Right atrium auricular region (tissue), 2 donors: ENCODE measurements at regions not wholly inside any gene's neighbourhood (a gene's known extent, or its start where the extent isn't known, plus 50 kb on each side); places are given as distances from the start of the nearest gene placed in this dataset.

Experiments
- DNase-seq: peaks from one replicate; pipeline ENCODE4 v3.0.0-alpha.2; 2019; ENCODE audit warnings: low spot score
- H3K27ac ChIP-seq, 2 donors: fragments of 200-600 bp; sonication (generic); 1 replicate in 1 of 2; 2 replicates in 1 of 2; pipeline ENCODE4 v1.5.1; 2016 to 2019
- H3K27me3 ChIP-seq, 2 donors: fragments of 200-600 bp; sonication (generic); one replicate each; pipeline versions ENCODE4 v1.5.1 to v1.6.0; 2017 to 2019
- H3K36me3 ChIP-seq: fragments of 200-600 bp; sonication (generic); one replicate; pipeline ENCODE4 v1.5.1; 2016
- H3K4me1 ChIP-seq, 2 donors: fragments of 200-600 bp; sonication (generic); one replicate each; pipeline versions ENCODE4 v1.5.1 to v1.6.0; 2017 to 2019
- H3K4me3 ChIP-seq, 2 donors: fragments of 200-600 bp; sonication (generic); 1 replicate in 1 of 2; 2 replicates in 1 of 2; pipeline ENCODE4 v1.5.1; 2017 to 2019; ENCODE audit warnings: mild to moderate bottlenecking in 1 of 2, moderate library complexity in 1 of 2
- H3K9me3 ChIP-seq, 2 donors: fragments of 200-600 bp; sonication (generic); one replicate each; pipeline ENCODE4 v1.5.1; 2019
- TF ChIP-seq, protein P1 (sequence below), 2 donors: fragments of 200-600 bp; sonication (generic); IDR thresholded peaks; one replicate each; pipeline ENCODE4 v1.5.1; 2019; ENCODE audit warnings: antibody characterized with exemption in 2 of 2

DNA sequence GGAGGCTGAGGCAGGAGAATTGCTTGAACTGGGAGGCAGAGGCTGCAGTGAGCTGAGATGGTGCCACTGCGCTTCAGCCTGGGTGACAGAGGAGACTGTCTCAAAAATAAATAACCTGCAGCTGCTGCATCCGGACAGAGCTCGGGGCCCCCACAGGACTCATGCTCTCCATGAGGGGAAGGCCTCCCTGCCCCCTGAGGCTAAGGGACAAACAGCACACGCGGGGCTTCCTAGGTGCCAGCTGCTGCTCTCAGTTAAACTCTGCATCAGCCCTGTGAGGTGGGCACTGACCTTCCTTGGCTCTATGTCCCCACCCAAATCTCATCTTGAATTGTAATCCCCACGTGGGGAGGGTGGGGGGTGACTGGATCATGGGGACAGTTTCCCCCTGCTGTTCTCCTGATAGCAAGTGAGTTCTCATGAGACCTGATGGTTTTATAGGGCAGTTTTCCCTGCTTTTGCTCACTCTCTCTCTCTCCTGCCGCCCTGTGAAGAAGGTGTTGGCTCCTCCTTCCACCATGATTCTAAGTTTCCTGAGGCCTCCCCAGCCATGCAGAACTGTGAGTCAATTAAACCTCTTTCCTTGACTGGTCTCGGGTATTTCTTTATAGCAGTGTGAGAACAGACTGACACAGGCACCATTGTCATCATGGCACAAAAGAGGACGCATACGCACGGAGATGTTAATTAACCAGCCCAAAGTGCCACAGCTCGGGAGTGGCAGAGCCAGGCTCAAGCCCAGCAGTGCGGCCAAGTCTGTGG lies 49.9 kb upstream of the TAF1B start:
- H3K27me3 ChIP-seq = no peaks in the 10 kb centered on the region
- no peaks in the 10 kb centered on the region for H3K36me3 ChIP-seq
- H3K9me3 ChIP-seq = peaks cover 0 to 4% of the 10 kb centered on the region in 2 donors
- TF ChIP-seq, protein P1, sequence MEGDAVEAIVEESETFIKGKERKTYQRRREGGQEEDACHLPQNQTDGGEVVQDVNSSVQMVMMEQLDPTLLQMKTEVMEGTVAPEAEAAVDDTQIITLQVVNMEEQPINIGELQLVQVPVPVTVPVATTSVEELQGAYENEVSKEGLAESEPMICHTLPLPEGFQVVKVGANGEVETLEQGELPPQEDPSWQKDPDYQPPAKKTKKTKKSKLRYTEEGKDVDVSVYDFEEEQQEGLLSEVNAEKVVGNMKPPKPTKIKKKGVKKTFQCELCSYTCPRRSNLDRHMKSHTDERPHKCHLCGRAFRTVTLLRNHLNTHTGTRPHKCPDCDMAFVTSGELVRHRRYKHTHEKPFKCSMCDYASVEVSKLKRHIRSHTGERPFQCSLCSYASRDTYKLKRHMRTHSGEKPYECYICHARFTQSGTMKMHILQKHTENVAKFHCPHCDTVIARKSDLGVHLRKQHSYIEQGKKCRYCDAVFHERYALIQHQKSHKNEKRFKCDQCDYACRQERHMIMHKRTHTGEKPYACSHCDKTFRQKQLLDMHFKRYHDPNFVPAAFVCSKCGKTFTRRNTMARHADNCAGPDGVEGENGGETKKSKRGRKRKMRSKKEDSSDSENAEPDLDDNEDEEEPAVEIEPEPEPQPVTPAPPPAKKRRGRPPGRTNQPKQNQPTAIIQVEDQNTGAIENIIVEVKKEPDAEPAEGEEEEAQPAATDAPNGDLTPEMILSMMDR (IDR thresholded peaks at IDR 0.05) = no peak
- peak overlapping the region in 1 of 2 donors; percentile 60 for H3K27ac ChIP-seq
- DNase-seq = no peak
- H3K4me1 ChIP-seq = peaks cover 0 to 20% of the 10 kb centered on the region in 2 donors
- H3K4me3 ChIP-seq = no peak overlapping the region
